Renal cortical epithelial cell (primary cell): ENCODE measurements at regions not wholly inside any gene's neighbourhood (a gene's known extent, or its start where the extent isn't known, plus 50 kb on each side); places are given as distances from the start of the nearest gene placed in this dataset.
A peak's percentile ranks its signal among the peaks of the same experiment; 100 is the strongest.

Source experiments
- DNase-seq: peaks from one replicate; pipeline ENCODE4 v3.0.0-alpha.2; 2011; ENCODE audit warnings: low read depth

DNA sequence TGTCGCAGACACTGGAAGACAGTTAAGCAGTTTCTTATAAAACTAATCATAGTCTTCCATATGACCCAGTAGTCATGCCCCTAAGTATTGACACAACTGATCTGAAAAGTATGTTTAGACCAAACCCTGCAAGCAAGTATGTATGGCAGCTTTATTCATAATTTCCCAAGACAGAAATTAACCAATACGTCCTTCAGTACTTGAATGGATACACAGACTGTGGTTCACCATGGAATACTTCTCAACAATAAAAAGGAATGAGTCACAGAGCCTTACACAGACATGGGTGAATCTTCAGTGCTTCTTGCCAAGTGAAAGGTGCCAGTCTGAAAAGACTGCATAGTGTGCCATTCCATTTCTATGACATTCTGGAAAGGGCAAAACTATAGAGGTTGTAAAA lies 50.2 kb upstream of the AKR1E2 start:
- DNase-seq: peak; percentile 90

DNA sequence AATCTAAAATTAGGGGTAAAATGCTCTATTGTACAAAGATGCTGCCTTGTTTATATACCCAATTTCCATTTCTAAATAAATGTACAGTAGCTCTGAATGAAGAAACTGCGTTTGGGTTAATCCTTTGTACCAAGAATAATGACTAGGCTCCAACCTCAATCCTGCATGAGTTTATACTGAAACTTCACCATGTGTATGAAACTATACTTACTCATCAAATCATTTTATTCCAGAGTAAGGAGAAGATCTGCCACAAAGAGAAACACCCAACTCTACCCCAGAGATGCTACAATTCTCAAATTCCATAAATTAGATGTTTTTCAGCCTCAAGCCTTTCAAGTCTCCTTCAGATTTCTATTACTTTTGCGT lies 53.8 kb upstream of the AKR1E2 start:
- no peak for DNase-seq

- no peak for DNase-seq
These were observed 54.3 kb upstream of the AKR1E2 start for GRCh38 chr10:4771554-4772201.

DNA sequence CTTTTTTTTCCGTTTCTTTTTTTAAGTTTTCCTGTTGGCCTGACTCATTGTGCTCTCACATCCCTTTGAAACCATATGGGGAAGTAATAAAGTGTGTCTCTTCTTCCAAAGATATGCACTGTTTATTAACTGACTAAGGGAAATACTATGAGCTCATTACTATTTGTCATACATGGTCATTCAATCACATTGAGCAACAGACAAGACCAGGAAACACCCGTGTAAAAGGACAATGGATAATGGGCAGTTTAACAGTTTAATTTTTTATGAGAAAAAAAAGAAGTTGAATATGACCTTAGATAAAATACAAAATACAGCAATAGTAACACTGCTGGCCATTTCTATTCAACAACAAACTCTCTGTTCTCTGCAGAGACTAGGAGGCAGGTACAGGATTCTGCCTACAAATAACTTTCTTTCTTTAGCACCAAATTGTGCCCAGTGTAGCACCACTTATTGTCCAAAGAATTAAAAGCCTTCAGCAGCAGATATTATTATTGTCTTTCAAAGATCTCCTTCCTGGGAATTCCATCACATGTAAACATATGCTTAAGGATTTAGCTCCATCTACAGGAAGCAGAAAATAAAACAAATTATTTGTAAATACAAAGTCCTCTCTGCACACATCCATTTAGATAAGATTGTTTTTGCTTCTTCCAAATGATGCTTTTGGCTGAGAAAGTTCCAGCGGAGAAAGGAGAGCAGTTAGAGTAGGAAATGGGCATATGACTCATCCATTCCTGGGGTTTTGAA lies 55.0 kb upstream of the AKR1E2 start:
- DNase-seq: peak; percentile 98

DNA sequence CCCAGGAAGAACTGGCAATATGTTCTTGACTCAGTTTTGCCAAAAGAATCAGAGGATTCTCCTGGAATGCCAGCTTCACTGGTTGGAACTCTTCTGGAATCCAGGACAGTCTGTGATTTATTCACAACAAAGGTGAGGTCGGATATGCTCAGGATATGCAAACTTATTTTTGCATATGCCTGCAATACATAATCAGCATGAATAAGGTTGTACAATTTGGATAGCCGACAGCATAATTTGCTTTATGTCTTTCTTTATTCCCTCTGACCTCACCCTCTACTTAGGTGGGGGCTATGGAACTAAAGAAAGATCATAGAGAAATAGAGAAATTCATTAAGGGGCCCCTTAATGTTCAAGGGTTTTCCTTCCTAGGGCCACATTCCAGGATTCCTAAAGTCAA lies 57.6 kb upstream of the AKR1E2 start:
- DNase-seq: no peak

GRCh38 chr10:4767033-4767814 lies 58.8 kb upstream of the AKR1E2 start:
- peak; percentile 60 for DNase-seq

DNA sequence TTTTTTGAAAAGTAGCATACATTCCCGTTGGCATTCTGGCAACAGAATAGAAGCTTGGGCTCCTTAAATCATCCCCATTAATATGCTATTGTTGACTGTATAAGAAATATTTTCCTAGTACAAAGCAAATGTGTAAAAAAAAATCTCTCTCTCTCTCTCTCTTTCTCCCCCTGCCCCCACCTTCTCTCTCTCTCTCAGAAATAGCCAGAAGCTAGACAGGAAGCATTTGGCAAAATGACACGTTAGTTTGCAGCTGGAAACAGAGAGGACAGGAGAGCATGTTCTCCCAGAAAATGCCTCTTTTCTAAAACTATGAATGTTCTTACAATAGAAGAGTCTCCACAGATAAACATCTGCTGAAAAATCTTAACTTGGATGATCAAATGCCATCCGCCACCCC lies 59.6 kb upstream of the AKR1E2 start:
- DNase-seq: no peak

DNA sequence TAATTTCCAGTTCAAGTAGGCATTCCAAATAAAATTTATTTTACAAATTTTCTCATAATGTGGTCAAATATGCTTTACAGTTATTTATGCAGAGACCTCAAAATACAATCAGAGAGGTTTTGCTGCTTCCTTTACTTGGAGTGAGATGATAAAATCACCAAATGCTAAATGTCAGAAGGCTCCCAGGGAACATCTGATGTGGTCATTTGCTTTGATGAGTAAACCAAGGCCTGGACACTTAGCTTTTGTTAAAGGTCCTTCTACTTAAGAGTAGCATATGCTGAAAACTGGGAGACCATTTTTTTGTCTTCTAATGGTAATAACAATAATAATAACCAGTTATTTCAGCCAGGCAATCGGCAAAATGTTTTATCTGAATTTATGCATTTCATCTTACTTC lies 60.6 kb upstream of the AKR1E2 start:
- peak; percentile 19 for DNase-seq

- peak; percentile 91 for DNase-seq
These were observed 62.0 kb upstream of the AKR1E2 start for GRCh38 chr10:4763960-4764428.

- DNase-seq: no peak
These were observed 62.5 kb upstream of the AKR1E2 start for GRCh38 chr10:4763513-4763912.

DNA sequence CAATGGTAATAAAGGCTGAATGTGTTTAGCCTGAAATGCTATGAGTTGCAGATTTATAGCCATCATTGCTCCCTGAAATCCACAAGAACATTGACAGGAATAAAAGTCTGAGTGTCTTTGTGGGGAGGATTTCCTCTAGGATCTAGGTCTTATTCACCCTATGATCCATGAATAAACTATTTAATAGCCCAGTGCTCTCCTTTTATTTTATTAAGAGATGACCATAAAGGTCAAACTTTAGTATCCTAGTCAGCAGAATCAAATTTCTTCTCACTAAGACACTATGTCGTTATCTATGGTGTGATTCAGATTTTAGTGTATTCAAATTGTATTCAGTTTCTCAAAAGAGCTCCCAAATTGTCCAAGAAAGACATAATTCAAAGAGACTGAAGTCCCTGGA lies 67.8 kb upstream of the AKR1E2 start:
- DNase-seq: no peak

- no peak for DNase-seq
These were observed 70.6 kb upstream of the AKR1E2 start for GRCh38 chr10:4755286-4755989.

DNA sequence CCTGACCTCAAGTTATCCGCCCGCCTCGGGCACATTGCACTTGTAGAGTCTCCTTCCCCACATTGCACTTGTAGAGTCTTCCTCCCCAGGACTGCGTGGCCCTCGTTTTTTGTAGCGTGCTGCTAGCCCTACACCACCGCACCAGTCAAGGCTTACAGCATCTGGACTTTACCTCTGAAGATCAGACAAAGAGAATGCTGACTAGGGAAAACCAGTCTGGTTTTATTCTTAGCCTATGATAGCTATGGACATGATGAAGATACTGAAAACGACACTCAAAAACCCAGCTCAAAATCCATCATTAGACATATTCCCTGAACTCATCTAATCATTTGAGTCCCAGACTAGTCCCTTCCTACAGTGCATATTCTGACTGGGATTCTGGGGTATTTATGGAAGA lies 71.9 kb upstream of the AKR1E2 start:
- no peak for DNase-seq

DNA sequence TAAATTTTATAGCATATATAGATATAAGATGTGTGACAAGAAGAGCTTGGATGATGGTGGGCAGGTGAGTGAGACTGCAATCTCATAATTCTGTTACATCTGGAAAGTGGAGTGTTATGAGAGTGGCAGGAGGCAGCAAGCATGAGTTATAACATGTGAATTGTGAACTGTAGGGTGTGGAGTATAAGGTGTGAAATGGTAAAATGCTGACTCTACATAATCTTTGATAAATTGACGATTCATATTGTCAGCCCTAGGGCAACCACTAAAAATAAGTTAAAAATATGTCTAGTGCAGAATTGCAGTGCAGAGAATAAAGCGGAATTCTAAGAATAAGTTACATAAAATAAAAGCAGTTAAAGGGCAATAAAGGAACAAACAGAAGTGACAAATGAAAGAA lies 74.8 kb upstream of the AKR1E2 start:
- no peak for DNase-seq

DNA sequence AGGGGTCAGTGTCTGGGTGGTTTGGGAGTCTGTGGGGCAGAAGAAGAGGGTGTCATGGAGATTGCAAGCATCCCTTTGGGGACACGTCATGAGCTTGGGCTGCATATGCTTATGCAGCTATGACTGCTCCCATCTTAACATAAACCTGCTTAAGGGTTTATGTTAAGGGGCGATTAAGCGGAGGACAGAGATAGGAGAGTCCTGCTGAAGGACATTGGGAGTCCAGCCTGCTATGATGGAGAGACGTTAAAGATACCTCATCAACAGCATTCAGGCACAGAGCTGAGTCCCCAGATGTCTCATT lies 76.8 kb upstream of the AKR1E2 start:
- no peak for DNase-seq

DNA sequence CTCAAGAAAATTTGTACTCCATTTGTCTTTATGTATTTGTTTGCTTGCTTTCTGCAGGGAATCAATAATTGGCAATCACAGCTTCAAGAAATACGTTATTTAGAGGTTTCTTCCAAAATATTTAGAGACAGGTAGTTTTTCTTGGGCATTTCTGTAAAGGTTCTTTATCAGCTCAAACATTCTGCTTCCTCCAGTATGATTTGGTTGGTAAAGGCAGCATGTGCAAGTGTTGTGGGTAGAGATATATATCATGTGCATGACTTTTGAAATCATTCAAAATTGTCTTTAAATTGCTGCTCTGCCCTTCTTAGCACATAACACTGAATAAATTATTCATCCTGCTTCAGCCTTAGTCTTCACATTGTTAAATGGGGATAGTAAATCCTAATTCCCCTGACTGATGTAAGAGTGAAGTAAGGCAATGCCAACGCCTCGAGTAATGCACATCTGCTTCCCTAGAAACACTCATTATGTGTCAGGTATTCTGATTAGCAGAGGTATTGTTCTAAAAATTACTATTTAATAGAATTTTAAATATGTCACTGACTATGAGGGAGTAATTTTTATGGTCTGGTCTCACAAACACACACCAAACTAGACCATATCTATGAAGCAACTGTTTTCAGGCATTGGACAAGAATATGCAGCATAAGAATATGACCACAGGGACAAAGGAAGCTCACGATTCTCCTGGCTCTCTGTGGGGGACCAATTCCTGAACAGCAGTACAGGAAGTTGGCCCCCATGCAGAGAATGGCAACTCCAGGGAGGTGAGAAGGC lies 77.3 kb upstream of the AKR1E2 start:
- no peak for DNase-seq

GRCh38 chr10:4742217-4742616 lies 83.8 kb upstream of the AKR1E2 start:
- DNase-seq: no peak

DNA sequence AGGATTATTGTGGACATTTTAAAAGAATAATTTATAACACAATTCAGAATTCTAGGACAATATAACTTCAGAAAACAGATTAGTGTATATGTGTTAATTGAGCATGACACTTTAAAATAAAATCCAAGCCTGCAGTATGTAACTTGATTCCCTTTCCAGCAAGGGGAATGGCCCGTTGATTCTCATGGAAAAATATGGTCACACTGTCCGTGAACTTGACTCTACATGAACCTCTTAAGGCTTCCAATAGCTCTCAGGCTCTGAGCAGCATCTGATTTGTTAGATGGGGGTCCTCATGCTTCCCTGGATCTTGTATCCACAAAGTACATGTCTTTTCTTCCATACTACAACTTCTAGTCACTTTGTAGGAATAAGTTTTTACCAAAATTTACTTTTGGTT lies 85.5 kb upstream of the AKR1E2 start:
- DNase-seq: no peak

GRCh38 chr10:4736608-4737007 lies 89.4 kb upstream of the AKR1E2 start:
- DNase-seq: no peak

DNA sequence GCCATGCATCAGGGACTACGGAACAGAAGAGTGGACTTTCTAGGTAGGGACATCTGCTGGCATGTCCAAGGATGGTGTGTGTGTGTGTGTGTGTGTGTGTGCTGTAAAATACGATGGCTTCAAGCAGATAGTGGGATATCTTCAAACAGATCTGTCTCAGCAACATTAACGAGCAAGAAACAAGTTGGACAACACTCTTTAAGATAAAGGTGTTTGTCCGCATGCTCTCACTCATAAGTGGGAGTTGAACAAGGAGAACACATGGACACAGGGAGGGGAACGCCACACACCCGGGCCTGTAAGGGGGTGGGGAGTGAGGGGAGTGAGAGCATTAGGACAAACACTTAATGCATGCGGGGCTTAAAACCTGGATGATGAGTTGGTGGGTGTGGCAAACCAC lies 89.8 kb upstream of the AKR1E2 start:
- DNase-seq: no peak

DNA sequence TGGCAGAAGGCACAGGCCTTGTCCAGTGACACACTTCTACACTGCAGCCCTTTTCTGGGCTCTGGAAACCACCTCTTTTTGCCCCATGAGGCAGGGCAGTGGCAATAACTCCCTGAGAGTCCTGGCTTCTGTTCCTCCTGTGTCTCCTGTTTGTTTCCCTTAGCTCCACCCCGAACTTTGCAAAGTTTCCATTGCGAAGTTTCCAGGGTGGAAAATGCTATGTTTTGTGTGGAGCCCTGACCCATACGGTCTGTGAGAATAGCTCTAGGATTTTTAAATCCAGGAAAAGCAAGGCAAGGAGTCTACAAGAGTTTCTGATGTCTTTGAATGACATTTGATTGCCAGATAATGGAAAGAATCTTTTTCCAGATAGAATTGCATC lies 92.2 kb upstream of the AKR1E2 start:
- no peak for DNase-seq
